ENCODE measurements at regions not wholly inside any gene's neighbourhood (a gene's known extent, or its start where the extent isn't known, plus 50 kb on each side); places are given as distances from the start of the nearest gene placed in this dataset.

DNA sequence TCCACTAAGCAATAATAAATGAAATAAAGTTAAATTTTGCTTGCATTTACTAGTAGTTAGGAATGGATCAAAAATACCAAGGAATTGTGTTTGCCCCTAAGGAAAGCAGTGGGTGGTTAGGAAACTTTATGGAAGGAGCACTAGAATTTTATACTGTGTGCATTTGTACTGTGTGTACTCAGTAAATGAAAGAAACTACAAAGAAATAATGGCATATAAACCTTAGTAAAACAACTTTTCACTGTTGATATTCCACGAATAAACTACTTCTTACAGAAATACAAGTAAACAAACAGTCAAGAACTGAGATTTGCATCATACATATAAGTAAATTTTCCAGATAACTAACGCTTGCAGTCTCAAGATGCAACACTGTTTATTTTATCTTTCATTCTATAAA is 103.7 kb upstream of the PARP8 start:
- WGBS (ENCODE audit: extremely low coverage, insufficient coverage, low lambda C conversion rate), result no CpG with 5 or more reads among the region's 2 CpGs

GRCh38 chr5:50564079-50564478 is 102.4 kb upstream of the PARP8 start:
- no peak overlapping the region for H2AK5ac ChIP-seq (ENCODE audit: low read length)
- H3K4me3 ChIP-seq (ENCODE audit: low read length), result no peak overlapping the region
- H3K79me1 ChIP-seq (ENCODE audit: low read length), result no peaks in the 10 kb centered on the region
- DNase-seq, result no peak
- H2BK15ac ChIP-seq (replicated peaks; ENCODE audit: low read depth), result no peak overlapping the region
- H3K18ac ChIP-seq (ENCODE audit: low read length), result no peak overlapping the region
- no peak overlapping the region for H3K56ac ChIP-seq (ENCODE audit: low read length)
- H4K5ac ChIP-seq (ENCODE audit: low read length), result no peak overlapping the region
- H4K8ac ChIP-seq (ENCODE audit: low read depth, low read length), result no peak overlapping the region
- no CpG with 5 or more reads among the region's 2 CpGs for WGBS (ENCODE audit: extremely low coverage, insufficient coverage, low lambda C conversion rate)
- no peak overlapping the region for H3K9ac ChIP-seq (ENCODE audit: low read length)
- H2BK5ac ChIP-seq (ENCODE audit: low read length), result no peak overlapping the region
- H3K27me3 ChIP-seq (ENCODE audit: insufficient read depth, low read length, poor library complexity), result no peaks in the 10 kb centered on the region
- no peak overlapping the region for H3K4ac ChIP-seq (ENCODE audit: low read depth, low read length)
- H3K27ac ChIP-seq (ENCODE audit: low read depth, low read length), result no peak overlapping the region
- H3K23ac ChIP-seq (ENCODE audit: low read length), result no peak overlapping the region
- no peaks in the 10 kb centered on the region for H3K4me1 ChIP-seq (ENCODE audit: control insufficient read depth, low read depth, low read length)
- H3K36me3 ChIP-seq (ENCODE audit: control insufficient read depth, insufficient read depth, low read length), result no peaks in the 10 kb centered on the region
- H2BK120ac ChIP-seq (ENCODE audit: low read depth, low read length), result no peak overlapping the region
- H3K79me2 ChIP-seq (ENCODE audit: control insufficient read depth, insufficient read depth, low read length), result no peaks in the 10 kb centered on the region
- no peak overlapping the region for H3K4me2 ChIP-seq (ENCODE audit: low read length)

More for the DNA sequence above, 103.7 kb upstream of the PARP8 start:
- H4K8ac ChIP-seq (ENCODE audit: low read depth, low read length), result no peak overlapping the region
- no peak overlapping the region for H3K23ac ChIP-seq (ENCODE audit: low read length)
- no peak overlapping the region for H2AK5ac ChIP-seq (ENCODE audit: low read length)
- no peak overlapping the region for H4K5ac ChIP-seq (ENCODE audit: low read length)
- H3K4me3 ChIP-seq (ENCODE audit: low read length), result no peak overlapping the region
- H2BK15ac ChIP-seq (replicated peaks; ENCODE audit: low read depth), result no peak overlapping the region
- no peak overlapping the region for H3K27ac ChIP-seq (ENCODE audit: low read depth, low read length)
- H3K18ac ChIP-seq (ENCODE audit: low read length), result no peak overlapping the region
- no peak for DNase-seq
- no peaks in the 10 kb centered on the region for H3K79me2 ChIP-seq (ENCODE audit: control insufficient read depth, insufficient read depth, low read length)
- H3K9ac ChIP-seq (ENCODE audit: low read length), result no peak overlapping the region
- H3K4ac ChIP-seq (ENCODE audit: low read depth, low read length), result no peak overlapping the region
- H3K4me2 ChIP-seq (ENCODE audit: low read length), result no peak overlapping the region
- H2BK5ac ChIP-seq (ENCODE audit: low read length), result no peak overlapping the region
- no peak overlapping the region for H3K56ac ChIP-seq (ENCODE audit: low read length)
- no peak overlapping the region for H2BK120ac ChIP-seq (ENCODE audit: low read depth, low read length)
- no peaks in the 10 kb centered on the region for H3K4me1 ChIP-seq (ENCODE audit: control insufficient read depth, low read depth, low read length)
- no peaks in the 10 kb centered on the region for H3K79me1 ChIP-seq (ENCODE audit: low read length)
- H3K27me3 ChIP-seq (ENCODE audit: insufficient read depth, low read length, poor library complexity), result no peaks in the 10 kb centered on the region
- no peaks in the 10 kb centered on the region for H3K36me3 ChIP-seq (ENCODE audit: control insufficient read depth, insufficient read depth, low read length)

GRCh38 chr5:50564558-50564957 is 101.9 kb upstream of the PARP8 start:
- Histone ChIP-seq H3K36me3 (ENCODE audit: control insufficient read depth, insufficient read depth, low read length) (no peaks in the 10 kb centered on the region), H2AK5ac (ENCODE audit: low read length) (no peak overlapping the region), H2BK15ac (replicated peaks; ENCODE audit: low read depth) (no peak overlapping the region), H3K4me1 (ENCODE audit: control insufficient read depth, low read depth, low read length) (no peaks in the 10 kb centered on the region), H3K18ac (ENCODE audit: low read length) (no peak overlapping the region), H2BK5ac (ENCODE audit: low read length) (no peak overlapping the region), H3K27ac (ENCODE audit: low read depth, low read length) (no peak overlapping the region), H3K23ac (ENCODE audit: low read length) (no peak overlapping the region), H3K79me1 (ENCODE audit: low read length) (no peaks in the 10 kb centered on the region), H3K27me3 (ENCODE audit: insufficient read depth, low read length, poor library complexity) (no peaks in the 10 kb centered on the region), H3K9ac (ENCODE audit: low read length) (no peak overlapping the region), H2BK120ac (ENCODE audit: low read depth, low read length) (no peak overlapping the region), H4K8ac (ENCODE audit: low read depth, low read length) (no peak overlapping the region), H3K4me2 (ENCODE audit: low read length) (no peak overlapping the region), H3K4me3 (ENCODE audit: low read length) (no peak overlapping the region), H4K5ac (ENCODE audit: low read length) (no peak overlapping the region), H3K4ac (ENCODE audit: low read depth, low read length) (no peak overlapping the region), H3K56ac (ENCODE audit: low read length) (no peak overlapping the region), H3K79me2 (ENCODE audit: control insufficient read depth, insufficient read depth, low read length) (no peaks in the 10 kb centered on the region)
- no peak for DNase-seq
- WGBS (ENCODE audit: extremely low coverage, insufficient coverage, low lambda C conversion rate), result no CpG with 5 or more reads among the region's 1 CpG

DNA sequence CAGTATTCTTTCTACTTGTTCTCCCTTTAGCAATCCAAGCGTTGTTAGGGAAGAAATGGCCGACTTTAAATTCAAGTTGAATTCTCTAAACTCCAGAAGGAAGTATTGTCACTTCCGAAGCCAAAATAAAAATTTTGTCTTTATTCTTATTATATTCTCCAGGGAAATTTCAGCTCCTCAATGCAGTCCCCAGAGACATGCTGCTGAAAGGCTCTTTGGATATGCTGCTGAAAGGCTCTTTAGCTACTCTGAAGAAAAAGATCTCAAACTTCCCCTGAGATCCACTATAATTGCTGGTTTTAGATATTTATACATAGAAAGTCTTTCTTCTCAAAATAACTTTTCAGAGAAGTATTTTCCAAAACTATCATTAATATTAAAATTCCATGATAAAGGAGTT is 92.3 kb upstream of the PARP8 start:
- Histone ChIP-seq H3K79me1 (ENCODE audit: low read length) (no peaks in the 10 kb centered on the region), H3K4me2 (ENCODE audit: low read length) (no peak overlapping the region), H3K79me2 (ENCODE audit: control insufficient read depth, insufficient read depth, low read length) (no peaks in the 10 kb centered on the region), H3K18ac (ENCODE audit: low read length) (no peak overlapping the region), H3K27ac (ENCODE audit: low read depth, low read length) (no peak overlapping the region), H2BK15ac (replicated peaks; ENCODE audit: low read depth) (no peak overlapping the region), H2BK5ac (ENCODE audit: low read length) (no peak overlapping the region), H4K8ac (ENCODE audit: low read depth, low read length) (no peak overlapping the region), H3K23ac (ENCODE audit: low read length) (no peak overlapping the region), H4K5ac (ENCODE audit: low read length) (no peak overlapping the region), H2BK120ac (ENCODE audit: low read depth, low read length) (no peak overlapping the region), H2AK5ac (ENCODE audit: low read length) (no peak overlapping the region), H3K4ac (ENCODE audit: low read depth, low read length) (no peak overlapping the region), H3K4me1 (ENCODE audit: control insufficient read depth, low read depth, low read length) (no peaks in the 10 kb centered on the region), H3K36me3 (ENCODE audit: control insufficient read depth, insufficient read depth, low read length) (no peaks in the 10 kb centered on the region), H3K56ac (ENCODE audit: low read length) (no peak overlapping the region), H3K27me3 (ENCODE audit: insufficient read depth, low read length, poor library complexity) (no peaks in the 10 kb centered on the region), H3K9ac (ENCODE audit: low read length) (no peak overlapping the region), H3K4me3 (ENCODE audit: low read length) (no peak overlapping the region)
- no CpG with 5 or more reads among the region's 3 CpGs for WGBS (ENCODE audit: extremely low coverage, insufficient coverage, low lambda C conversion rate)
- DNase-seq, result no peak

- no peaks in the 10 kb centered on the region for H3K79me1 ChIP-seq (ENCODE audit: low read length)
- WGBS (ENCODE audit: extremely low coverage, insufficient coverage, low lambda C conversion rate), result no CpG with 5 or more reads among the region's 3 CpGs
- H3K27ac ChIP-seq (ENCODE audit: low read depth, low read length), result no peak overlapping the region
- H3K27me3 ChIP-seq (ENCODE audit: insufficient read depth, low read length, poor library complexity), result no peaks in the 10 kb centered on the region
- H3K79me2 ChIP-seq (ENCODE audit: control insufficient read depth, insufficient read depth, low read length), result no peaks in the 10 kb centered on the region
- no peak overlapping the region for H2BK15ac ChIP-seq (replicated peaks; ENCODE audit: low read depth)
- no peak overlapping the region for H3K4ac ChIP-seq (ENCODE audit: low read depth, low read length)
- H3K36me3 ChIP-seq (ENCODE audit: control insufficient read depth, insufficient read depth, low read length), result no peaks in the 10 kb centered on the region
- no peak overlapping the region for H4K5ac ChIP-seq (ENCODE audit: low read length)
- H3K56ac ChIP-seq (ENCODE audit: low read length), result no peak overlapping the region
- no peak overlapping the region for H3K18ac ChIP-seq (ENCODE audit: low read length)
- H3K4me3 ChIP-seq (ENCODE audit: low read length), result no peak overlapping the region
- H3K4me2 ChIP-seq (ENCODE audit: low read length), result no peak overlapping the region
- H4K8ac ChIP-seq (ENCODE audit: low read depth, low read length), result no peak overlapping the region
- H2BK5ac ChIP-seq (ENCODE audit: low read length), result no peak overlapping the region
- DNase-seq, result no peak
- no peaks in the 10 kb centered on the region for H3K4me1 ChIP-seq (ENCODE audit: control insufficient read depth, low read depth, low read length)
- no peak overlapping the region for H3K9ac ChIP-seq (ENCODE audit: low read length)
- no peak overlapping the region for H3K23ac ChIP-seq (ENCODE audit: low read length)
- no peak overlapping the region for H2AK5ac ChIP-seq (ENCODE audit: low read length)
- no peak overlapping the region for H2BK120ac ChIP-seq (ENCODE audit: low read depth, low read length)
These were observed 90.7 kb upstream of the PARP8 start for GRCh38 chr5:50575740-50576139.

- Histone ChIP-seq H3K4me3 (ENCODE audit: low read length) (no peak overlapping the region), H3K4ac (ENCODE audit: low read depth, low read length) (no peak overlapping the region), H2BK15ac (replicated peaks; ENCODE audit: low read depth) (no peak overlapping the region), H3K9ac (ENCODE audit: low read length) (no peak overlapping the region), H3K23ac (ENCODE audit: low read length) (no peak overlapping the region), H2AK5ac (ENCODE audit: low read length) (no peak overlapping the region), H3K27me3 (ENCODE audit: insufficient read depth, low read length, poor library complexity) (no peaks in the 10 kb centered on the region), H3K27ac (ENCODE audit: low read depth, low read length) (no peak overlapping the region), H2BK5ac (ENCODE audit: low read length) (no peak overlapping the region), H3K4me1 (ENCODE audit: control insufficient read depth, low read depth, low read length) (no peaks in the 10 kb centered on the region), H3K56ac (ENCODE audit: low read length) (no peak overlapping the region), H4K5ac (ENCODE audit: low read length) (no peak overlapping the region), H3K79me1 (ENCODE audit: low read length) (no peaks in the 10 kb centered on the region), H3K18ac (ENCODE audit: low read length) (no peak overlapping the region), H4K8ac (ENCODE audit: low read depth, low read length) (no peak overlapping the region), H3K79me2 (ENCODE audit: control insufficient read depth, insufficient read depth, low read length) (no peaks in the 10 kb centered on the region), H2BK120ac (ENCODE audit: low read depth, low read length) (no peak overlapping the region), H3K4me2 (ENCODE audit: low read length) (no peak overlapping the region), H3K36me3 (ENCODE audit: control insufficient read depth, insufficient read depth, low read length) (no peaks in the 10 kb centered on the region)
- DNase-seq, result no peak
These were observed 90.2 kb upstream of the PARP8 start for GRCh38 chr5:50576265-50576664.
